ENCODE measurements at regions not wholly inside any gene's neighbourhood (a gene's known extent, or its start where the extent isn't known, plus 50 kb on each side); places are given as distances from the start of the nearest gene placed in this dataset.

GRCh38 chr13:106626473-106626872 is 58.5 kb upstream of the ARGLU1 start:
- no peaks in the 10 kb centered on the region for H3K4me1 Mint-ChIP-seq (ENCODE audit: low read depth)
- DNase-seq = no peak
- ATAC-seq (ENCODE audit: poor library complexity) = no peak
- TF ChIP-seq CTCF (IDR thresholded peaks at IDR 0.05) = no peak
- ChIA-PET POLR2A (no interaction called here), CTCF (no interaction called here)
- H3K9me3 ChIP-seq (ENCODE audit: control insufficient read depth in 1 of 2, insufficient read depth in 1 of 2, low read length in 2 of 2) = no peaks in the 10 kb centered on the region
- no peak overlapping the region for H3K27ac Mint-ChIP-seq
- no peak overlapping the region for H3K4me3 ChIP-seq (ENCODE audit: low read length)
- no peak overlapping the region for H3K27ac ChIP-seq (ENCODE audit: low read depth in 1 of 2, low read length in 2 of 2)
- H3K4me3 Mint-ChIP-seq = no peak overlapping the region
- H3K27me3 Mint-ChIP-seq = peaks cover 58% of the 10 kb centered on the region
- H3K4me1 ChIP-seq (ENCODE audit: insufficient read depth, low read length) = no peaks in the 10 kb centered on the region
- no peaks in the 10 kb centered on the region for H3K9me3 Mint-ChIP-seq
- H3K27me3 ChIP-seq (ENCODE audit: control insufficient read depth in 1 of 2, insufficient read depth in 2 of 2, low read length in 2 of 2) = peaks cover 7 to 18% of the 10 kb centered on the region in 2 experiments
- intact Hi-C loops (cut with DNase I, micrococcal nuclease) = no loop called here
- H3K36me3 ChIP-seq (ENCODE audit: insufficient read depth, low read length) = no peaks in the 10 kb centered on the region
- no peaks in the 10 kb centered on the region for H3K36me3 Mint-ChIP-seq (ENCODE audit: low read depth)

- Histone ChIP-seq H3K4me3 (ENCODE audit: low read length) (no peak overlapping the region), H3K9me3 (ENCODE audit: control insufficient read depth in 1 of 2, insufficient read depth in 1 of 2, low read length in 2 of 2) (no peaks in the 10 kb centered on the region), H3K4me1 (ENCODE audit: insufficient read depth, low read length) (no peaks in the 10 kb centered on the region), H3K36me3 (ENCODE audit: insufficient read depth, low read length) (no peaks in the 10 kb centered on the region), H3K27ac (ENCODE audit: low read depth in 1 of 2, low read length in 2 of 2) (no peak overlapping the region), H3K27me3 (ENCODE audit: control insufficient read depth in 1 of 2, insufficient read depth in 2 of 2, low read length in 2 of 2) (peaks cover 12 to 18% of the 10 kb centered on the region in 2 experiments)
- Mint-ChIP-seq H3K4me1 (ENCODE audit: low read depth) (no peaks in the 10 kb centered on the region), H3K36me3 (ENCODE audit: low read depth) (no peaks in the 10 kb centered on the region), H3K27ac (no peak overlapping the region), H3K27me3 (peaks cover 66% of the 10 kb centered on the region), H3K9me3 (no peaks in the 10 kb centered on the region), H3K4me3 (no peak overlapping the region)
- no peak for TF ChIP-seq CTCF (IDR thresholded peaks at IDR 0.05)
- ChIA-PET POLR2A (no interaction called here), CTCF (no interaction called here)
- intact Hi-C loops (cut with DNase I, micrococcal nuclease) = no loop called here
- DNase-seq = no peak
- ATAC-seq (ENCODE audit: poor library complexity) = no peak
Observed at GRCh38 chr13:106625578-106625977, 57.6 kb upstream of the ARGLU1 start.

GRCh38 chr13:106623799-106624460 is 56.0 kb upstream of the ARGLU1 start:
- Histone ChIP-seq H3K4me3 (ENCODE audit: low read length) (no peak overlapping the region), H3K36me3 (ENCODE audit: insufficient read depth, low read length) (no peaks in the 10 kb centered on the region), H3K4me1 (ENCODE audit: insufficient read depth, low read length) (peaks cover 4% of the 10 kb centered on the region), H3K27ac (ENCODE audit: low read depth in 1 of 2, low read length in 2 of 2) (no peak overlapping the region), H3K9me3 (ENCODE audit: control insufficient read depth in 1 of 2, insufficient read depth in 1 of 2, low read length in 2 of 2) (no peaks in the 10 kb centered on the region), H3K27me3 (ENCODE audit: control insufficient read depth in 1 of 2, insufficient read depth in 2 of 2, low read length in 2 of 2) (peaks cover 8 to 18% of the 10 kb centered on the region in 2 experiments)
- TF ChIP-seq CTCF (IDR thresholded peaks at IDR 0.05) = no peak
- ChIA-PET CTCF (no interaction called here), POLR2A (no interaction called here)
- intact Hi-C loops (cut with DNase I, micrococcal nuclease) = no loop called here
- no peaks in the 10 kb centered on the region for H3K36me3 Mint-ChIP-seq (ENCODE audit: low read depth)
- no peaks in the 10 kb centered on the region for H3K4me1 Mint-ChIP-seq (ENCODE audit: low read depth)
- ATAC-seq (ENCODE audit: poor library complexity) (no peak), DNase-seq (no peak)
- H3K9me3 Mint-ChIP-seq = no peaks in the 10 kb centered on the region
- no peak overlapping the region for H3K27ac Mint-ChIP-seq
- no peak overlapping the region for H3K4me3 Mint-ChIP-seq
- H3K27me3 Mint-ChIP-seq = peaks cover 56% of the 10 kb centered on the region

All from CD4-positive, alpha-beta T cell (primary cell).